Transverse colon (tissue), 4 donors: ENCODE measurements at regions not wholly inside any gene's neighbourhood (a gene's known extent, or its start where the extent isn't known, plus 50 kb on each side); places are given as distances from the start of the nearest gene placed in this dataset.

Experiments
- EP300 ChIP-seq: sonication (generic); formaldehyde crosslinking; IDR thresholded peaks from one replicate; pipeline ENCODE4 v1.6.1; 2017; ENCODE audit warnings: antibody characterized with exemption, low read depth
- POLR2A ChIP-seq: fragments of 450-650 bp; IDR thresholded peaks from one replicate; pipeline ENCODE4 v1.6.1; 2016; ENCODE audit warnings: antibody characterized with exemption, mild to moderate bottlenecking, moderate library complexity
- POLR2AphosphoS5 ChIP-seq, 3 donors: sonication (generic); formaldehyde crosslinking; IDR thresholded peaks; one replicate each; pipeline ENCODE4 v1.6.1; 2016; ENCODE audit warnings: antibody characterized with exemption in 3 of 3
- TF ChIP-seq, protein P1 (sequence below), 5 experiments: fragments of 200-600 bp in 3 of 5; fragments of 450-650 bp in 2 of 5; sonication (generic) in 3 of 5; IDR thresholded peaks; 1 replicate in 2 of 5; 2 replicates in 3 of 5; pipeline ENCODE4 v1.5.1; 2016 to 2017; ENCODE audit warnings: antibody characterized with exemption in 5 of 5, inconsistent platforms in 3 of 5, mild to moderate bottlenecking in 2 of 5, moderate library complexity in 1 of 5

DNA sequence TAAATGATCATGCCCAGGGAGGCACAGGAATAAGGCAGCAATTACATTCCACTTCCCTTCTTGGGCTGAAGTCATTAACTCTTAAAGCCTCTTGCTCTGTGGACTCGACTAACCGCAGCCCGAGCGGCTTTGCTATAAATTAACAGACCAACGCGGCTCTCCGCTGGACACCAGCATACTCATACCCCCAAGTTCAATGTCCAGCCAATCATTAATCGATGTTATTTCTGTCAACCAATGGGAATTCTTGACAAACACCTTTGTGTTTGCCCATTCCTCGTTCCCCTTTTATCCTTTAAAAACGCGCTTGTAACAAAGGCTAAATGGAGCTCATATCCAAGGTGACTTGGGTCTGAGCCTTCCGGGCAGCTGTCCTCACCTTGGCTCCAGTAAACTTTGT is 183.1 kb upstream of the RALGAPA2 start:
- TF ChIP-seq, protein P1, sequence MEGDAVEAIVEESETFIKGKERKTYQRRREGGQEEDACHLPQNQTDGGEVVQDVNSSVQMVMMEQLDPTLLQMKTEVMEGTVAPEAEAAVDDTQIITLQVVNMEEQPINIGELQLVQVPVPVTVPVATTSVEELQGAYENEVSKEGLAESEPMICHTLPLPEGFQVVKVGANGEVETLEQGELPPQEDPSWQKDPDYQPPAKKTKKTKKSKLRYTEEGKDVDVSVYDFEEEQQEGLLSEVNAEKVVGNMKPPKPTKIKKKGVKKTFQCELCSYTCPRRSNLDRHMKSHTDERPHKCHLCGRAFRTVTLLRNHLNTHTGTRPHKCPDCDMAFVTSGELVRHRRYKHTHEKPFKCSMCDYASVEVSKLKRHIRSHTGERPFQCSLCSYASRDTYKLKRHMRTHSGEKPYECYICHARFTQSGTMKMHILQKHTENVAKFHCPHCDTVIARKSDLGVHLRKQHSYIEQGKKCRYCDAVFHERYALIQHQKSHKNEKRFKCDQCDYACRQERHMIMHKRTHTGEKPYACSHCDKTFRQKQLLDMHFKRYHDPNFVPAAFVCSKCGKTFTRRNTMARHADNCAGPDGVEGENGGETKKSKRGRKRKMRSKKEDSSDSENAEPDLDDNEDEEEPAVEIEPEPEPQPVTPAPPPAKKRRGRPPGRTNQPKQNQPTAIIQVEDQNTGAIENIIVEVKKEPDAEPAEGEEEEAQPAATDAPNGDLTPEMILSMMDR (IDR thresholded peaks at IDR 0.05), result no peak
- no peak for TF ChIP-seq POLR2A
- no peak for TF ChIP-seq POLR2AphosphoS5 (IDR thresholded peaks at IDR 0.05)
- TF ChIP-seq EP300, result no peak
